HG03432 (cell line): ENCODE measurements at regions not wholly inside any gene's neighbourhood (a gene's known extent, or its start where the extent isn't known, plus 50 kb on each side); places are given as distances from the start of the nearest gene placed in this dataset.
"Not testable (repeated sequence)": the region's sequence is repeated elsewhere in the genome, so short reads cannot be mapped to it uniquely, and the experiment has no call there.

ENCODE experiments used
- ATAC-seq: cut with Tn5 transposase; IDR thresholded peaks from one replicate; pipeline ENCODE4 v1.9.1; 2021; ENCODE audit warnings: mild to moderate bottlenecking, moderate library complexity; ENCODE audit not compliant: unreplicated experiment

GRCh38 chr1:38203441-38203840 is 156.8 kb upstream of the POU3F1 start:
- no peak for ATAC-seq

GRCh38 chr1:38201431-38201830 is 154.8 kb upstream of the POU3F1 start:
- ATAC-seq = no peak

- no peak for ATAC-seq
Measured at GRCh38 chr1:38198621-38199020, 152.0 kb upstream of the POU3F1 start.

- no peak for ATAC-seq
Measured at GRCh38 chr1:38198099-38198498, 151.5 kb upstream of the POU3F1 start.

GRCh38 chr1:38197312-38198061 is 150.9 kb upstream of the POU3F1 start:
- no peak for ATAC-seq

- no peak for ATAC-seq
Measured at GRCh38 chr1:38194472-38194871, 147.9 kb upstream of the POU3F1 start.

GRCh38 chr1:38193040-38193439 is 146.4 kb upstream of the POU3F1 start:
- ATAC-seq = no peak

GRCh38 chr1:38191461-38191860 is 144.9 kb upstream of the POU3F1 start:
- ATAC-seq = no peak

GRCh38 chr1:38190983-38191382 is 144.4 kb upstream of the POU3F1 start:
- no peak for ATAC-seq

- no peak for ATAC-seq
Measured at GRCh38 chr1:38187552-38187951, 141.0 kb upstream of the POU3F1 start.

GRCh38 chr1:38186566-38186965 is 140.0 kb upstream of the POU3F1 start:
- no peak for ATAC-seq

GRCh38 chr1:38185913-38186312 is 139.3 kb upstream of the POU3F1 start:
- no peak for ATAC-seq

- no peak for ATAC-seq
Measured at GRCh38 chr1:38183747-38184146, 137.2 kb upstream of the POU3F1 start.

GRCh38 chr1:38183096-38183495 is 136.5 kb upstream of the POU3F1 start:
- ATAC-seq = no peak

GRCh38 chr1:38180388-38180787 is 133.8 kb upstream of the POU3F1 start:
- ATAC-seq = not testable (repeated sequence)

- no peak for ATAC-seq
Measured at GRCh38 chr1:38179483-38179882, 132.9 kb upstream of the POU3F1 start.

- no peak for ATAC-seq
Measured at GRCh38 chr1:38178216-38178615, 131.6 kb upstream of the POU3F1 start.

GRCh38 chr1:38175121-38175520 is 128.5 kb upstream of the POU3F1 start:
- no peak for ATAC-seq

GRCh38 chr1:38173848-38174247 is 127.3 kb upstream of the POU3F1 start:
- peak; percentile 24 for ATAC-seq

- peak; percentile 59 for ATAC-seq
Measured at GRCh38 chr1:38173157-38173831, 126.7 kb upstream of the POU3F1 start.

- ATAC-seq = no peak
Measured at GRCh38 chr1:38169121-38169520, 122.5 kb upstream of the POU3F1 start.

GRCh38 chr1:38168365-38168764 is 121.8 kb upstream of the POU3F1 start:
- ATAC-seq = no peak

- no peak for ATAC-seq
Measured at GRCh38 chr1:38166461-38166860, 119.9 kb upstream of the POU3F1 start.
